ENCODE measurements at regions not wholly inside any gene's neighbourhood (a gene's known extent, or its start where the extent isn't known, plus 50 kb on each side); places are given as distances from the start of the nearest gene placed in this dataset.

- Histone ChIP-seq H3K9ac (ENCODE audit: low read length) (no peak overlapping the region), H2AFZ (ENCODE audit: low read length) (no peak overlapping the region), H3K27me3 (ENCODE audit: low read length) (no peaks in the 10 kb centered on the region), H3K36me3 (ENCODE audit: low read depth, low read length) (no peaks in the 10 kb centered on the region), H3K9me3 (ENCODE audit: low read length) (no peaks in the 10 kb centered on the region), H3K9me2 (replicated peaks; ENCODE audit: low read length) (no peaks in the 10 kb centered on the region), H3F3A (ENCODE audit: low read length, unreplicated experiment) (no peaks in the 10 kb centered on the region), H4K20me1 (ENCODE audit: low read length) (no peaks in the 10 kb centered on the region), H3K27ac (ENCODE audit: low read length) (no peak overlapping the region), H3K4me1 (ENCODE audit: insufficient read depth, low read length) (no peaks in the 10 kb centered on the region), H3K4me2 (ENCODE audit: low read length) (no peak overlapping the region), H3K79me2 (ENCODE audit: low read length) (no peaks in the 10 kb centered on the region), H3K4me3 (ENCODE audit: low read length) (no peak overlapping the region)
- intact Hi-C loops (cut with micrococcal nuclease): loop anchor here (2.0 kb wide), 1 partner anchor 222 kb away; no protein-coding TSS in a partner anchor
- ATAC-seq (no peak), DNase-seq (no peak)
- BruUV-seq (replicated peaks): no TSS peak
- TF ChIP-seq CTCF (conservative IDR thresholded peaks at IDR 0.05; ENCODE audit: low read depth, low read length) (no peak), EZH2 (IDR thresholded peaks at IDR 0.05; ENCODE audit: low read length, unreplicated experiment) (no peak), EZH2phosphoT487 (IDR thresholded peaks at IDR 0.05; ENCODE audit: borderline replicate concordance, low read length) (no peak)
- POLR2A ChIA-PET (ENCODE audit: unreplicated experiment): no interaction called here
- CTCF ChIA-PET: no interaction called here
Measured at GRCh38 chr3:174620855-174621472, 238.2 kb upstream of the NAALADL2 start.

- H3K9ac ChIP-seq (ENCODE audit: low read length): no peak overlapping the region
- no peak overlapping the region for H3K4me2 ChIP-seq (ENCODE audit: low read length)
- no peak for DNase-seq
- no peaks in the 10 kb centered on the region for H3K9me3 ChIP-seq (ENCODE audit: low read length)
- ChIA-PET POLR2A (ENCODE audit: unreplicated experiment) (no interaction called here), CTCF (no interaction called here)
- H3K4me1 ChIP-seq (ENCODE audit: insufficient read depth, low read length): no peaks in the 10 kb centered on the region
- BruUV-seq (replicated peaks): no TSS peak
- no peaks in the 10 kb centered on the region for H4K20me1 ChIP-seq (ENCODE audit: low read length)
- no peak for ATAC-seq
- no peaks in the 10 kb centered on the region for H3K9me2 ChIP-seq (replicated peaks; ENCODE audit: low read length)
- no peaks in the 10 kb centered on the region for H3K27me3 ChIP-seq (ENCODE audit: low read length)
- no peak overlapping the region for H2AFZ ChIP-seq (ENCODE audit: low read length)
- no peaks in the 10 kb centered on the region for H3K36me3 ChIP-seq (ENCODE audit: low read depth, low read length)
- no peaks in the 10 kb centered on the region for H3F3A ChIP-seq (ENCODE audit: low read length, unreplicated experiment)
- TF ChIP-seq EZH2 (IDR thresholded peaks at IDR 0.05; ENCODE audit: low read length, unreplicated experiment) (no peak), CTCF (conservative IDR thresholded peaks at IDR 0.05; ENCODE audit: low read depth, low read length) (no peak), EZH2phosphoT487 (IDR thresholded peaks at IDR 0.05; ENCODE audit: borderline replicate concordance, low read length) (no peak)
- H3K4me3 ChIP-seq (ENCODE audit: low read length): no peak overlapping the region
- intact Hi-C loops (cut with micrococcal nuclease): no loop called here
- H3K79me2 ChIP-seq (ENCODE audit: low read length): no peaks in the 10 kb centered on the region
- no peak overlapping the region for H3K27ac ChIP-seq (ENCODE audit: low read length)
Measured at GRCh38 chr3:174633342-174633741, 225.8 kb upstream of the NAALADL2 start.

GRCh38 chr3:174636451-174636850 is 222.7 kb upstream of the NAALADL2 start:
- no peak overlapping the region for H3K27ac ChIP-seq (ENCODE audit: low read length)
- no peak overlapping the region for H2AFZ ChIP-seq (ENCODE audit: low read length)
- no peaks in the 10 kb centered on the region for H3K9me2 ChIP-seq (replicated peaks; ENCODE audit: low read length)
- H3K4me2 ChIP-seq (ENCODE audit: low read length): no peak overlapping the region
- TF ChIP-seq EZH2phosphoT487 (IDR thresholded peaks at IDR 0.05; ENCODE audit: borderline replicate concordance, low read length) (no peak), CTCF (conservative IDR thresholded peaks at IDR 0.05; ENCODE audit: low read depth, low read length) (no peak), EZH2 (IDR thresholded peaks at IDR 0.05; ENCODE audit: low read length, unreplicated experiment) (no peak)
- no peaks in the 10 kb centered on the region for H4K20me1 ChIP-seq (ENCODE audit: low read length)
- no peaks in the 10 kb centered on the region for H3K36me3 ChIP-seq (ENCODE audit: low read depth, low read length)
- no peak overlapping the region for H3K4me3 ChIP-seq (ENCODE audit: low read length)
- no TSS peak for BruUV-seq (replicated peaks)
- no peaks in the 10 kb centered on the region for H3K27me3 ChIP-seq (ENCODE audit: low read length)
- H3K9ac ChIP-seq (ENCODE audit: low read length): no peak overlapping the region
- H3K9me3 ChIP-seq (ENCODE audit: low read length): no peaks in the 10 kb centered on the region
- ATAC-seq: no peak
- no peaks in the 10 kb centered on the region for H3K4me1 ChIP-seq (ENCODE audit: insufficient read depth, low read length)
- ChIA-PET POLR2A (ENCODE audit: unreplicated experiment) (no interaction called here), CTCF (no interaction called here)
- no peaks in the 10 kb centered on the region for H3K79me2 ChIP-seq (ENCODE audit: low read length)
- H3F3A ChIP-seq (ENCODE audit: low read length, unreplicated experiment): no peaks in the 10 kb centered on the region
- intact Hi-C loops (cut with micrococcal nuclease): no loop called here
- no peak for DNase-seq
